ENCODE measurements at regions not wholly inside any gene's neighbourhood (a gene's known extent, or its start where the extent isn't known, plus 50 kb on each side); places are given as distances from the start of the nearest gene placed in this dataset.
A peak's percentile ranks its signal among the peaks of the same experiment; 100 is the strongest.

DNA sequence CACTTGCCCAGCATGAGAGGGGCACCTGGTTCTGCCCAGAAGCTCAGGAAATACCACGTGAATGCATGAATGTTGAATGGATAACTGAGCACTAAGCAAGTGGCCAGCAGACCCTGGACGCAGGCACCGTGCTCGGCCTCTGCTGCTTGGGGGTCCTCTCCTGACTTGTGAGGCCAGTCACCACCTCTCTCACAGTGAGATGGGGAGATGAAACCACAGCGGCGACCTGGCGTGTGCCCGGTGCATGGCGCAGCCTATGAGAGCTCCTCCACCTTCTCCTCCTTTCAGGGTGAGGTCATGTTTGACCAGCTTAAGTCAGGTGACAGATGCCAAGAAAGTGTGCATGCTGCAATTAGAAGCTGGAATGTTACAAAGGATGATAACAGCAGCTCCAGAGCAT lies 75.5 kb downstream of the HMX1 start:
- Mint-ChIP-seq H3K4me1 (peaks cover 7% of the 10 kb centered on the region), H3K4me3 (no peak overlapping the region), H3K9me3 (no peaks in the 10 kb centered on the region), H3K27me3 (ENCODE audit: low read depth) (peaks cover 22% of the 10 kb centered on the region), H3K36me3 (ENCODE audit: low read depth) (no peaks in the 10 kb centered on the region), H3K27ac (ENCODE audit: unreplicated experiment) (no peak overlapping the region)
- TF ChIP-seq, protein P1, sequence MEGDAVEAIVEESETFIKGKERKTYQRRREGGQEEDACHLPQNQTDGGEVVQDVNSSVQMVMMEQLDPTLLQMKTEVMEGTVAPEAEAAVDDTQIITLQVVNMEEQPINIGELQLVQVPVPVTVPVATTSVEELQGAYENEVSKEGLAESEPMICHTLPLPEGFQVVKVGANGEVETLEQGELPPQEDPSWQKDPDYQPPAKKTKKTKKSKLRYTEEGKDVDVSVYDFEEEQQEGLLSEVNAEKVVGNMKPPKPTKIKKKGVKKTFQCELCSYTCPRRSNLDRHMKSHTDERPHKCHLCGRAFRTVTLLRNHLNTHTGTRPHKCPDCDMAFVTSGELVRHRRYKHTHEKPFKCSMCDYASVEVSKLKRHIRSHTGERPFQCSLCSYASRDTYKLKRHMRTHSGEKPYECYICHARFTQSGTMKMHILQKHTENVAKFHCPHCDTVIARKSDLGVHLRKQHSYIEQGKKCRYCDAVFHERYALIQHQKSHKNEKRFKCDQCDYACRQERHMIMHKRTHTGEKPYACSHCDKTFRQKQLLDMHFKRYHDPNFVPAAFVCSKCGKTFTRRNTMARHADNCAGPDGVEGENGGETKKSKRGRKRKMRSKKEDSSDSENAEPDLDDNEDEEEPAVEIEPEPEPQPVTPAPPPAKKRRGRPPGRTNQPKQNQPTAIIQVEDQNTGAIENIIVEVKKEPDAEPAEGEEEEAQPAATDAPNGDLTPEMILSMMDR (conservative IDR thresholded peaks at IDR 0.05), result no peak
- no peak for DNase-seq (ENCODE audit: low read depth, low spot score)

DNA sequence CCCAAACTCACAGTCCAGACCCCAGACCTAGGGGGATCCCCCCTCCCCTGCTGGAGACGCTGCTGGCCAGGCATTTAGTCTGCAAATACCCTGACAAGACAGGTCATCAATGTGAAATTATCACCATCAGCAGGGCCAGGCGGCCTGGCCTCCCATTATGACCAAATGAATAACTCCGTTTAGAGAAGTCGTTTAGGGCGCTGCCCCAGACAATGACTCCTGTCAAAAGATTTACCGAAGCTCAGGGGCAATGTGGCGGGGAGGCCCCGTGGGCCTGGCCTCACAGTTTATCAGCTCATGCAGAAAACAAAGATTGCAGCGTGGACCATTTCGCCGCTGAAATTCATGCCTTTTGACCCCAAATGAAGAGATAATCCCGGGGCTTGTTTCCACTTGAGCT lies 76.5 kb downstream of the HMX1 start:
- TF ChIP-seq, protein P1 (conservative IDR thresholded peaks at IDR 0.05), result no peak
- Mint-ChIP-seq H3K4me1 (peaks cover 7% of the 10 kb centered on the region), H3K9me3 (no peaks in the 10 kb centered on the region), H3K4me3 (no peak overlapping the region), H3K36me3 (ENCODE audit: low read depth) (no peaks in the 10 kb centered on the region), H3K27ac (ENCODE audit: unreplicated experiment) (peak overlapping the region; percentile 35), H3K27me3 (ENCODE audit: low read depth) (peaks cover 23% of the 10 kb centered on the region)
- no peak for DNase-seq (ENCODE audit: low read depth, low spot score)

DNA sequence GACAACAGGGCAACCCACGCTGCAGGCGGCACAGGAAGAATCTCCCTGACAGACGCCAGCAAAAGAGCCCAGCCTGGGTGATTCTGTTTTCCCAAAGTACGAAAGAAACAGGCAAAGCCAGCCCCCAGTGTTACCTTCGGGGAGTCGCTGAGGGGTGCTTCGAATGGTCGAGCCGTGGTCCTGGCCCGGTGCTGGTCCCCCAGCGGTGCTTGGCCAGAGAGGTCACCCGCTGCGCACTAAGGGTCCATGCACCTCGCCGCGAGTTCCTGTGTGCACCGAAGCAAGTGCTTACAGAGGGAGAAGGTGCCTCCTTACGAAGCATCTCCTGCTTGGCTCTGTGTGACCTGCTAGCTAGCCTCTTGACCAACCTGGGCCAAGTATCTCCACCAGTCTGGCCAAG lies 77.1 kb downstream of the HMX1 start:
- H3K4me1 Mint-ChIP-seq, result peaks cover 7% of the 10 kb centered on the region
- H3K36me3 Mint-ChIP-seq (ENCODE audit: low read depth), result no peaks in the 10 kb centered on the region
- peaks cover 30% of the 10 kb centered on the region for H3K27me3 Mint-ChIP-seq (ENCODE audit: low read depth)
- H3K4me3 Mint-ChIP-seq, result no peak overlapping the region
- no peak for DNase-seq (ENCODE audit: low read depth, low spot score)
- no peak overlapping the region for H3K27ac Mint-ChIP-seq (ENCODE audit: unreplicated experiment)
- H3K9me3 Mint-ChIP-seq, result no peaks in the 10 kb centered on the region
- TF ChIP-seq, protein P1 (conservative IDR thresholded peaks at IDR 0.05), result no peak

DNA sequence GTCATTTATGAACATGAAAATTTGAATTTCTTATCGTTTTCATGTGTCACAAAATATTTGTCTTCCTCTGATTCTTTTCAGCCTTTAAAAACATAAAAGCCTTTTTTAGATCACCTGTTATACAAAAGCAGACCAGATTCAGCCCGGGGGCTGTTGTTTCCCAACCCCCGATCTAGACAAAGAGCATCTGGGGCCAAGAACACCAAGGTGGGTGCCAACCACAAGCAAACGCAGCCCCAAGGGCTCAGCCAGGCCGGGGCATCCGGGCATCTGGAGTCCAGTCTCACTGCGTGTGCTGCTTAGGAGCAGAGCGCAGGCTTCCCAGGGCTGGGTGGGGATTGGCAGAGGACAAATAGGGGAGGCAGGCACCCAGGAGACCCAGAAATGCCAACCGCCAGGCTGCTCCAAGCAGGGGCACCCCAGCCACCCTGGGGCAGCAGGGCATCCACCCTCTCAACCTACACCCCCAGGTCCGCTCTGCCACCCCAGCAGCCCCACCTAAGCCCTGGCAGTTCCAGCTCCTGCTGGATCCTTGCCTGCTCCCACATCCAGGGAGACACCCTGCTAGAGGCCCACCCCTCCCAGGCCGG lies 78.0 kb downstream of the HMX1 start:
- Mint-ChIP-seq H3K27ac (ENCODE audit: unreplicated experiment) (no peak overlapping the region), H3K36me3 (ENCODE audit: low read depth) (no peaks in the 10 kb centered on the region), H3K27me3 (ENCODE audit: low read depth) (peaks cover 30% of the 10 kb centered on the region), H3K9me3 (no peaks in the 10 kb centered on the region), H3K4me3 (no peak overlapping the region), H3K4me1 (peaks cover 7% of the 10 kb centered on the region)
- DNase-seq (ENCODE audit: low read depth, low spot score), result no peak
- TF ChIP-seq, protein P1 (conservative IDR thresholded peaks at IDR 0.05), result no peak

DNA sequence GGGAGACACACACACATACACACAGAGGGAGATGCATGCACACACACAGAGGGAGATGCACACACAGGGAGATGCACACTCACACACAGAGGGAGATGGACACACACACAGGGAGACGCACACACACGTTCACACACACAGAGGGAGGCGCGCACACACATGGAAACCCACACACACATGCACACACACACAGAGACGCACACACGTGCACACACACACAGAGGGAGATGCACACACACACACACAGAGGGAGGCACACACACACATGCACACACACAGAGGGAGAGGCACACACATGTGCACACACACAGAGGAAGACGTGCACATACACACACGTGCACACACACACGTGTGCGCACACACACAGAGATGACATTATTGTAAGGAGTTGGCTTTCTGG lies 79.1 kb downstream of the HMX1 start:
- TF ChIP-seq, protein P1 (conservative IDR thresholded peaks at IDR 0.05), result no peak
- no peak overlapping the region for H3K4me3 Mint-ChIP-seq
- H3K27ac Mint-ChIP-seq (ENCODE audit: unreplicated experiment), result no peak overlapping the region
- H3K9me3 Mint-ChIP-seq, result no peaks in the 10 kb centered on the region
- H3K4me1 Mint-ChIP-seq, result peaks cover 7% of the 10 kb centered on the region
- peaks cover 31% of the 10 kb centered on the region for H3K27me3 Mint-ChIP-seq (ENCODE audit: low read depth)
- H3K36me3 Mint-ChIP-seq (ENCODE audit: low read depth), result no peaks in the 10 kb centered on the region
- no peak for DNase-seq (ENCODE audit: low read depth, low spot score)

Measured in neural crest cell (in vitro differentiated cells).